ENCODE measurements at regions not wholly inside any gene's neighbourhood (a gene's known extent, or its start where the extent isn't known, plus 50 kb on each side); places are given as distances from the start of the nearest gene placed in this dataset.

DNA sequence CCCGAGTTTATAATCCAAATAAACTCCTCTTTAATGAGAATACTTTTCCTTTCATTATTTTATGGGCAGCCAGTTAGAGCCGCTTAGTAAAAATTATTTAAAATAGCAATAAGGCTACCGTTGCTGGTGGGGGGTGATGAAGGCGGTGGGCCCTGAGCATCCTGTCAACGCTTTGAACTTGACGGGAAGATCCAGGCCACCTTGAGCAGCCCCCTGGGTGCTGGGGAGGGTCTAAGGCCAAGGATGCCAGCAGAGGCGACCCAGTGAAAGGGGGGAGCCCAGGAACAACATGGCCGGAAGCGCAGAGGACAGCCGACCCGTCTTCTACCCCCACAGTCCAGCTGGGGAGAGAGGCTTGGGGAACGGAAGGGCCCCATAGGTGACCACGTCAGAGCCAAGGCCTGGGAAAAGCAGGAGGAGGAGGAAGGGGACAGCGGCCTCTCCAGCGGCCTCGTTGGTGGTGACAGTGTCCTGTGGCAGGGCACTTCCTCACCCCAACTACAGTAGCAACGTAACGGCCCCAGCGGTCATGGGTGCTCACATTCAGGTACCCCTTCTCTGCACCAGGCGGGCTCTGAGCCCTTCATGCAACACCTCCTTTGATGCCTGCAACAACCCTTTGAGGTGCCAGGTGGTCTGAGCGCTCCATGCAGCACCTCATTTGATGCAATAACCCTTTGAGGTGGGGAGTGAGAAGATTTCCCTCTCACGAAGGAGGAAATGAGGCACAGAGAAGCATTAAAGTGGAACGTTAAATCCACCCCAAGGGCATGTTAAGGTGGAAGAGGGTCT is 695.3 kb downstream of the TBC1D22A start:
- H3K27me3 ChIP-seq: no peaks in the 10 kb centered on the region
- intact Hi-C loops (cut with DNase I; ENCODE audit: low total_unique reads): no loop called here
- H3K9me3 ChIP-seq: peaks cover 4 to 21% (median 10%) of the 10 kb centered on the region in 4 donors
- H3K27ac ChIP-seq: no peak overlapping the region
- TF ChIP-seq POLR2A (IDR thresholded peaks at IDR 0.05): no peak
- TF ChIP-seq EP300 (IDR thresholded peaks at IDR 0.05): no peak
- no peak for TF ChIP-seq POLR2AphosphoS5 (IDR thresholded peaks at IDR 0.05)
- TF ChIP-seq, protein P1, sequence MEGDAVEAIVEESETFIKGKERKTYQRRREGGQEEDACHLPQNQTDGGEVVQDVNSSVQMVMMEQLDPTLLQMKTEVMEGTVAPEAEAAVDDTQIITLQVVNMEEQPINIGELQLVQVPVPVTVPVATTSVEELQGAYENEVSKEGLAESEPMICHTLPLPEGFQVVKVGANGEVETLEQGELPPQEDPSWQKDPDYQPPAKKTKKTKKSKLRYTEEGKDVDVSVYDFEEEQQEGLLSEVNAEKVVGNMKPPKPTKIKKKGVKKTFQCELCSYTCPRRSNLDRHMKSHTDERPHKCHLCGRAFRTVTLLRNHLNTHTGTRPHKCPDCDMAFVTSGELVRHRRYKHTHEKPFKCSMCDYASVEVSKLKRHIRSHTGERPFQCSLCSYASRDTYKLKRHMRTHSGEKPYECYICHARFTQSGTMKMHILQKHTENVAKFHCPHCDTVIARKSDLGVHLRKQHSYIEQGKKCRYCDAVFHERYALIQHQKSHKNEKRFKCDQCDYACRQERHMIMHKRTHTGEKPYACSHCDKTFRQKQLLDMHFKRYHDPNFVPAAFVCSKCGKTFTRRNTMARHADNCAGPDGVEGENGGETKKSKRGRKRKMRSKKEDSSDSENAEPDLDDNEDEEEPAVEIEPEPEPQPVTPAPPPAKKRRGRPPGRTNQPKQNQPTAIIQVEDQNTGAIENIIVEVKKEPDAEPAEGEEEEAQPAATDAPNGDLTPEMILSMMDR (IDR thresholded peaks at IDR 0.05): no peak
- no peaks in the 10 kb centered on the region for H3K4me1 ChIP-seq
- no peaks in the 10 kb centered on the region for H3K36me3 ChIP-seq
- no peak overlapping the region for H3K4me3 ChIP-seq
- DNase-seq: no peak
- 88 to 91% (median 89%) methylated on average over 20 to 23 of the region's 23 CpGs for WGBS, 5 donors

DNA sequence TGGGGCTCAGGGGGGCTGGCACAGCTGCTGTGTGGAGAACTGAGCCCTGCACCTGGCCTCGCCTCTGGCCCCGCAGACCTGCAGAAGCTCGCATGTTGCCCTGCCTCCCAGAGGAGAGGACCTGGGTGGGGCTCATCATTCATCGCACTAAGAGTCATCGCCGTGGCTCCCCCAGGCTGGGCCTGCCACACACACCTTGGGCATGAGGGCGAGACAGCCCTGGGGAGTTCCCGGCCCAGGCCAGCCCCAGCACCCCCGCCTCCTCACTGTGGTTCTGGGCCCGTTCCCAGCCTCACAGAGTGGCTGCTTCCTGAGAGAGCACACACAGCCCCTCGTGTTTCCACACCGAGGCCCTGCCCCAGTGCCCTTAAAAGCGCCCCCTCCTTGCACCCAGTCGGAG is 694.6 kb downstream of the TBC1D22A start:
- WGBS, 5 donors: 77 to 87% (median 84%) methylated on average over 13 to 14 of the region's 14 CpGs
- Histone ChIP-seq H3K27ac (no peak overlapping the region), H3K9me3 (peaks cover 4 to 21% (median 11%) of the 10 kb centered on the region in 4 donors), H3K4me3 (no peak overlapping the region), H3K27me3 (no peaks in the 10 kb centered on the region), H3K4me1 (no peaks in the 10 kb centered on the region), H3K36me3 (no peaks in the 10 kb centered on the region)
- TF ChIP-seq POLR2A (IDR thresholded peaks at IDR 0.05): no peak
- TF ChIP-seq POLR2AphosphoS5 (IDR thresholded peaks at IDR 0.05): no peak
- TF ChIP-seq, protein P1 (IDR thresholded peaks at IDR 0.05): no peak
- no peak for TF ChIP-seq EP300 (IDR thresholded peaks at IDR 0.05)
- DNase-seq: no peak
- intact Hi-C loops (cut with DNase I; ENCODE audit: low total_unique reads): no loop called here

DNA sequence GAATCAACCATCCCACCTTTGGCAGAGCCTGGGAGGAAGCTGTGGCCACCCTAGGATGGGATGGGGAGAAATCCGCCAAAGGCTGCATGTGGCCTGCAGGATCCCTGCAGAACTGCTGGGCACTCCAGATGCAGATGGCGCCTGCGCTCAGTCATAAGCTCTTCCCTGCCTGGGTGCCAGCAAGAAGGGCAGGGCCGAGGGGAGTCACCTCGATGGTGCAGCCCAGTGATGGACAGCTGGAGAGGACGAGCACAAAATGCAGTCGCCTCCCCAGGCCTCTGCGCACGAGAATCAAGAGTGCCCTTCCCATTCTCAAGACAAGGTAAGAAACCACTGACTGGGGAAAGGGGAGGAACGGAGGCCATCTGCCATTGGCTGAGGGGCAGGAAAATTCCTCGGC is 693.6 kb downstream of the TBC1D22A start:
- no peak overlapping the region for H3K27ac ChIP-seq
- H3K4me3 ChIP-seq: no peak overlapping the region
- TF ChIP-seq POLR2AphosphoS5 (IDR thresholded peaks at IDR 0.05) (no peak), POLR2A (IDR thresholded peaks at IDR 0.05) (no peak), EP300 (IDR thresholded peaks at IDR 0.05) (no peak)
- TF ChIP-seq, protein P1 (IDR thresholded peaks at IDR 0.05): no peak
- no peaks in the 10 kb centered on the region for H3K4me1 ChIP-seq
- DNase-seq: no peak
- H3K36me3 ChIP-seq: no peaks in the 10 kb centered on the region
- intact Hi-C loops (cut with DNase I; ENCODE audit: low total_unique reads): no loop called here
- peaks cover 4 to 21% (median 11%) of the 10 kb centered on the region in 4 donors for H3K9me3 ChIP-seq
- no peaks in the 10 kb centered on the region for H3K27me3 ChIP-seq
- 79 to 90% (median 85%) methylated on average over 11 of the region's 11 CpGs for WGBS, 5 donors

DNA sequence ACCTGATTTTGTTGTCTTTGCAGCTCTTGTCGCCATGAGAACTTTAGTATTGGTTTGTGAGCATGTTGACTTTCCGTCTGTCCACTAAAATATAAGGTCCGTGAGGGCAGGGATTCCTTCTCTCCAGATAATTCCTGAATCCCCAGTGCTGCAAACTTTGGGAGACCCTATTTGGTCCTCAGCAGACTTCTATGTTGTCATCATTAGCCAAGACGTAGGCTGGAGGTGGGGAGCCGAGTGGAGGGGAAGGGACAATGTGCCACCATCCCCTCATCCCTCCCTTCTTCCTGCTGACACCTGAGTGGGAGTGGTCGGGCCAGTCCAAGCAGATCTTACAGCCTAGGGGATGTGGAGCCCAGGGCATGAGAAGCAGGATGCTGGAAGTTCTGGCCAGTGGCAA is 690.6 kb downstream of the TBC1D22A start:
- Histone ChIP-seq H3K27me3 (peaks cover 0 to 8% (median 0%) of the 10 kb centered on the region in 3 donors), H3K4me3 (no peak overlapping the region), H3K4me1 (peaks cover 0 to 5% (median 0%) of the 10 kb centered on the region in 4 donors), H3K27ac (no peak overlapping the region), H3K36me3 (no peaks in the 10 kb centered on the region), H3K9me3 (peaks cover 4 to 21% (median 11%) of the 10 kb centered on the region in 4 donors)
- intact Hi-C loops (cut with DNase I; ENCODE audit: low total_unique reads): no loop called here
- no peak for DNase-seq
- no peak for TF ChIP-seq EP300 (IDR thresholded peaks at IDR 0.05)
- no peak for TF ChIP-seq POLR2A (IDR thresholded peaks at IDR 0.05)
- TF ChIP-seq, protein P1 (IDR thresholded peaks at IDR 0.05): no peak
- TF ChIP-seq POLR2AphosphoS5 (IDR thresholded peaks at IDR 0.05): no peak
- 87 to 92% (median 89%) methylated on average over 6 of the region's 6 CpGs for WGBS, 5 donors
